GM12864 (cell line): ENCODE measurements at regions not wholly inside any gene's neighbourhood (a gene's known extent, or its start where the extent isn't known, plus 50 kb on each side); places are given as distances from the start of the nearest gene placed in this dataset.

Experiments
- DNase-seq: peaks from one replicate; pipeline ENCODE4 v3.0.0-alpha.2; 2011; ENCODE audit warnings: low read depth
- H3K4me3 ChIP-seq: 2 replicates; pipeline ENCODE4 v1.5.1; 2011; ENCODE audit warnings: mild to moderate bottlenecking, low read depth, low read length, control low read depth
- TF ChIP-seq, protein P1 (sequence below): IDR thresholded peaks from 2 replicates; pipeline ENCODE4 v1.5.1; 2011; ENCODE audit warnings: low read depth, mild to moderate bottlenecking, moderate library complexity, low read length, control low read depth, inconsistent platforms; ENCODE audit errors: missing control alignments

DNA sequence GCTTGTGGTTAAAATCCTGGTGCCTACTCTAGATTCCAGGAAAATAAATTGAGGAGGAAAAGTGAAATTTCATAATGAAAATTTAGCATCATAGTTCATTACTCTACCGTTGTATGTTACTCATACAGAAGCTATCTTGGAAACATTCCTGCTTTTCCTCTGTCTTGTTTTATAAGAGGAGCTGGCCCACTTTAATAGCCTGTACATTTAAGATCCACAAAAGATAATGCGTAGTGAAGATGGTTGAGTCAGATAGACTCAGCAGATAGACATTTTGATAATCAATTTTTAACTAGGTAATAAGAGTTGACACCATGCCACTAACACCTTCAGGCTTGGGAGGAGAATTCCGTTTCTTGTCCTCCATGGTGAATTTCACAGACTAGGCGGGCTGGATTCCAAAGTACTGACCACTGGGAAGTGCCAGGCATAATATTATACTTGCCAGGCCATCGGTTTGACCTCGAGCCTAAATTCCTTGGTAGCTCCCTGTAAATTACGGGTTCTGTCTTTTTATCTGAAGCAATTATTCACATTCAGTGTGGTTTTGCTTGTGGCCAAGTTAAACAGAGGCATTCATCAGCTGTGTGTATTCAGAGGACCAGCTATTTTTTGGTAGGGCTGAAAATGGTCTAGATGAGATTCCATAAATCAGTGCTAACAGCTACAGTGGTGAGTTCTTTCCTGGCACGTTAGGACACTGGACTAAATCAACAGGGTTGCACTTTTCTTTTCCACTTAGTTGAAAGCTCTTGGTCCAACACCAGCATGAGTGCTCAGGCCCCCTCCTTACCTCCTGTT, 111.9 kb upstream of the KAZN start:
- TF ChIP-seq, protein P1, sequence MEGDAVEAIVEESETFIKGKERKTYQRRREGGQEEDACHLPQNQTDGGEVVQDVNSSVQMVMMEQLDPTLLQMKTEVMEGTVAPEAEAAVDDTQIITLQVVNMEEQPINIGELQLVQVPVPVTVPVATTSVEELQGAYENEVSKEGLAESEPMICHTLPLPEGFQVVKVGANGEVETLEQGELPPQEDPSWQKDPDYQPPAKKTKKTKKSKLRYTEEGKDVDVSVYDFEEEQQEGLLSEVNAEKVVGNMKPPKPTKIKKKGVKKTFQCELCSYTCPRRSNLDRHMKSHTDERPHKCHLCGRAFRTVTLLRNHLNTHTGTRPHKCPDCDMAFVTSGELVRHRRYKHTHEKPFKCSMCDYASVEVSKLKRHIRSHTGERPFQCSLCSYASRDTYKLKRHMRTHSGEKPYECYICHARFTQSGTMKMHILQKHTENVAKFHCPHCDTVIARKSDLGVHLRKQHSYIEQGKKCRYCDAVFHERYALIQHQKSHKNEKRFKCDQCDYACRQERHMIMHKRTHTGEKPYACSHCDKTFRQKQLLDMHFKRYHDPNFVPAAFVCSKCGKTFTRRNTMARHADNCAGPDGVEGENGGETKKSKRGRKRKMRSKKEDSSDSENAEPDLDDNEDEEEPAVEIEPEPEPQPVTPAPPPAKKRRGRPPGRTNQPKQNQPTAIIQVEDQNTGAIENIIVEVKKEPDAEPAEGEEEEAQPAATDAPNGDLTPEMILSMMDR, result no peak
- DNase-seq, result no peak
- no peak overlapping the region for H3K4me3 ChIP-seq

DNA sequence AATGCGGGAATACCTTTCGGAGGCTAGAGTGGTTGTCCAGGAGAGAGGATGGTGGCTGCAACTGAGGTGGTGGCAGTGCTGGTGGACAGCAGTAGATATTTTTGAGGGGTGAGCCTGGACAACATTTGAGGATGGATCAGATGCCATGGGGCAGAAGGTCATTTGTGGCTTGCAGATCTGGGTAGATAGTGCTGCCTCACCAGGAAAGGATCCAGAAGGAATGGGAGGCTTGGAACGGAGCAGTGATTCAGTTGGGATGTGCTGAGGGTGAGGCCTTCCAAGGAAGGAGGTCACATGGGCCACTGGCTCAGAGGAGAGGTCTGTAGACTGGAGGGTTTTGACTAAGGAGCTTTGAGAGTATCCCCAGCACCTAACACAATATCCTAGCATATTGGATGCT, 110.8 kb upstream of the KAZN start:
- no peak for DNase-seq
- TF ChIP-seq, protein P1, result no peak
- H3K4me3 ChIP-seq, result no peak overlapping the region

DNA sequence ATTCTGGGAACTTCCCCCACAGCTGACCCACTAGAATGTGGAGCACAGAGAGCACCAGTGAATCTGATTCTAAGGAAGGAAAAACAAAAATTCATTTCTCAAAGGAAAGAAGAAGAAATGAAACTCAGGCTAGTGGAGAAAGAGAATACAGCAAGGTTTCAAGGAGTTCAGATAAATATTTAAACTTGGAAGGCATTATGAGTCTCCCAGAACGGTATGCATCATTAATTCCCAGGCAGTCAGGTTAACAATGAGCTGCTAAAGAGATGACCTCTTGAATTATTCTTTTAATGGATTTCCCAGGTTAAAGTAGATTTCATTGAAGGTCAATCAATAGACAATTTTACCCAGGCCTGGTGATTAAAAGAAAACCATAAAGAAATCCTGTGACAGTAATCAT, 103.6 kb upstream of the KAZN start:
- no peak for DNase-seq
- TF ChIP-seq, protein P1, result no peak
- no peak overlapping the region for H3K4me3 ChIP-seq

DNA sequence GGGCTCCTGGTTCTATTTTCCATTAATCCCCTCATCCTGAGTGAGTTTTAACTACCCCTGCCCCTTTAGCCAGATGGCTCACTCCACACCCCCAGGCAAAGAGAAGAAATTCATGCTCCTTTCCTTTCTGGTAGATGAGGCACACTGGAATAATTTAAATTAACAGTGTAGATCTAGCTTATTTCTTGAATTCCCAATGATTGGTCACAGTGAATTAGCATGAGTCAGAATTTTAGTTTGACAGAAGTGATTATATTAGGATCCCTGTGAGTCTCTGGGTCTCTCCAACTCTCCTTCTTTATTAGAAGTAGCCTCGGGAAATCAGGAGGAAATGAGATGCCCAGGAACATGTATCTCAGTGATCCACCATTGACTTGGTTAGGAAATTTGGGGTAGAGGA, 103.1 kb upstream of the KAZN start:
- no peak for DNase-seq
- no peak overlapping the region for H3K4me3 ChIP-seq
- TF ChIP-seq, protein P1, result no peak

DNA sequence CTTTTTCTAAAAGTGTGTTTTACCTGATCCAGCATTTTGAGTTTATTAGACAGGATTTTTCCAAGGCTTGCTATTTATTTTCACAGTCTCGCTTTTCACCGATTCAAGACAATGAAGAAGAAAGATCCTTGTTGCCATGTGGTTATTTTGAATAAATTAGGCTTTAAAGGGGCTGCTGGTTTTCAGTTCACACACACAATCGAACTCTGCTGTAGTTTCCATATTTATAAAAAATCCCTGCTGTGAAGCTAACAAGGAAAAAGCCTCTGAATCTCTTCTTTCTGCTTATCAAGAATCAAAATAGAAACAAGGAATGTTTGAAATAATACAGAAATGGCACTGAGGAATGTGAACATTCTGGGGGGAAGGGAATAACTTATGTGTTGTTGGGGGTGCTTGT, 102.5 kb upstream of the KAZN start:
- no peak overlapping the region for H3K4me3 ChIP-seq
- DNase-seq, result no peak
- TF ChIP-seq, protein P1, result no peak

DNA sequence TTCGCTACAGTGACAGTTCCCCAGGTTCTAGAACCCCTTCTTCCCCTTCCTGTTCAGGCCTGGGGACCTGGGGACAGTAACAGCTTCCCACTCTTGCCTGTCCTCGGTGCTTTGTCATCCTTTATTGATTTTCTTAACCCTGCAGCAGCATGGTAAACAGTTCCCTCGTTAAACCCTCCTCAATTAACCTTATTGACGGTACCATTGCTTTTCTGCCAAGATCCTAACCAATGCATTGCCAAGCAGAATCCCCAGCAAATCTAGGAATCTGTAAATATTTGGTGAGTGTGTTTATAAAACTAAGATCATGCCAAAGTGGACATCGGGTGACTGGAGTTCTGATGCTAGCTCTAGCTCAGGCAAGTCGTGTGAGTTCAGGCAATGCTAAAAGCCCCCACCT, 99.6 kb upstream of the KAZN start:
- DNase-seq, result no peak
- TF ChIP-seq, protein P1, result no peak
- H3K4me3 ChIP-seq, result no peak overlapping the region
